Activated naive CD8-positive, alpha-beta T cell treated with anti-CD3 and anti-CD28 coated beads, Interleukin-2, amount 10 ng/mL, durations not matched to agents 7 days and 5 days (primary cell): ENCODE measurements at regions not wholly inside any gene's neighbourhood (a gene's known extent, or its start where the extent isn't known, plus 50 kb on each side); places are given as distances from the start of the nearest gene placed in this dataset.

ENCODE experiments used
- ATAC-seq: fragments of 150-1000 bp; cut with Tn5 transposase; one replicate; pipeline ENCODE4 v1.10.0; 2021; ENCODE audit warnings: low read depth, moderate library complexity
- POLR2A ChIA-PET: fragments of 350-600 bp; sonication (Branson Sonifier 250); formaldehyde crosslinking; loops from one replicate; lab custom pipeline; 2021; ENCODE audit warnings: antibody characterized with exemption; lab: Charles Lee
- DNase-seq: peaks from one replicate; pipeline ENCODE4 v3.0.0; 2021
- H3K27ac Mint-ChIP-seq: one replicate; pipeline ENCODE4 v1.8.0; 2022; ENCODE audit warnings: mild to moderate bottlenecking, mixed read lengths
- H3K27me3 Mint-ChIP-seq: one replicate; pipeline ENCODE4 v1.8.0; 2022; ENCODE audit warnings: mild to moderate bottlenecking, moderate library complexity, mixed read lengths
- H3K36me3 Mint-ChIP-seq: one replicate; pipeline ENCODE4 v1.8.0; 2021; ENCODE audit warnings: mild to moderate bottlenecking, mixed read lengths
- H3K4me1 Mint-ChIP-seq: one replicate; pipeline ENCODE4 v1.8.0; 2021; ENCODE audit warnings: mixed read lengths
- H3K4me3 Mint-ChIP-seq: one replicate; pipeline ENCODE4 v1.8.0; 2022; ENCODE audit warnings: mild to moderate bottlenecking, moderate library complexity, mixed read lengths
- H3K9me3 Mint-ChIP-seq: one replicate; pipeline ENCODE4 v1.8.0; 2021; ENCODE audit warnings: mixed read lengths

GRCh38 chr15:38859574-38859973, 295.0 kb upstream of the RASGRP1 start:
- Mint-ChIP-seq H3K27ac (no peak overlapping the region), H3K4me1 (peaks cover 3% of the 10 kb centered on the region), H3K27me3 (peaks cover 14% of the 10 kb centered on the region), H3K4me3 (no peak overlapping the region), H3K9me3 (no peaks in the 10 kb centered on the region), H3K36me3 (no peaks in the 10 kb centered on the region)
- ATAC-seq (no peak), DNase-seq (no peak)
- POLR2A ChIA-PET: no interaction called here

GRCh38 chr15:38860253-38860652, 295.6 kb upstream of the RASGRP1 start:
- DNase-seq (no peak), ATAC-seq (no peak)
- Mint-ChIP-seq H3K9me3 (no peaks in the 10 kb centered on the region), H3K27ac (no peak overlapping the region), H3K4me1 (peaks cover 3% of the 10 kb centered on the region), H3K36me3 (no peaks in the 10 kb centered on the region), H3K4me3 (no peak overlapping the region), H3K27me3 (peaks cover 14% of the 10 kb centered on the region)
- POLR2A ChIA-PET: no interaction called here

GRCh38 chr15:38860674-38861073, 296.1 kb upstream of the RASGRP1 start:
- Mint-ChIP-seq H3K4me3 (no peak overlapping the region), H3K4me1 (peaks cover 3% of the 10 kb centered on the region), H3K27me3 (peaks cover 15% of the 10 kb centered on the region), H3K27ac (no peak overlapping the region), H3K36me3 (no peaks in the 10 kb centered on the region), H3K9me3 (no peaks in the 10 kb centered on the region)
- ATAC-seq (no peak), DNase-seq (no peak)
- POLR2A ChIA-PET: no interaction called here

GRCh38 chr15:38861108-38861507, 296.5 kb upstream of the RASGRP1 start:
- no peak overlapping the region for H3K27ac Mint-ChIP-seq
- H3K4me1 Mint-ChIP-seq: peaks cover 3% of the 10 kb centered on the region
- ATAC-seq (no peak), DNase-seq (no peak)
- no peaks in the 10 kb centered on the region for H3K36me3 Mint-ChIP-seq
- no peak overlapping the region for H3K4me3 Mint-ChIP-seq
- no peaks in the 10 kb centered on the region for H3K9me3 Mint-ChIP-seq
- POLR2A ChIA-PET: no interaction called here
- H3K27me3 Mint-ChIP-seq: peaks cover 15% of the 10 kb centered on the region

GRCh38 chr15:38862099-38862498, 297.5 kb upstream of the RASGRP1 start:
- Mint-ChIP-seq H3K36me3 (no peaks in the 10 kb centered on the region), H3K4me3 (no peak overlapping the region), H3K9me3 (no peaks in the 10 kb centered on the region), H3K4me1 (peaks cover 3% of the 10 kb centered on the region), H3K27me3 (peaks cover 14% of the 10 kb centered on the region), H3K27ac (no peak overlapping the region)
- ATAC-seq: no peak
- no peak for DNase-seq
- POLR2A ChIA-PET: no interaction called here

- POLR2A ChIA-PET: no interaction called here
- no peak overlapping the region for H3K4me3 Mint-ChIP-seq
These were observed 298.8 kb upstream of the RASGRP1 start for GRCh38 chr15:38863381-38863780.

GRCh38 chr15:38864122-38864521, 299.5 kb upstream of the RASGRP1 start:
- Mint-ChIP-seq H3K9me3 (no peaks in the 10 kb centered on the region), H3K27me3 (peaks cover 15% of the 10 kb centered on the region), H3K4me1 (peaks cover 3% of the 10 kb centered on the region), H3K27ac (no peak overlapping the region), H3K4me3 (no peak overlapping the region), H3K36me3 (no peaks in the 10 kb centered on the region)
- POLR2A ChIA-PET: no interaction called here
- ATAC-seq (no peak), DNase-seq (no peak)

More at GRCh38 chr15:38863381-38863780, 298.8 kb upstream of the RASGRP1 start:
- no peaks in the 10 kb centered on the region for H3K36me3 Mint-ChIP-seq
- no peak for DNase-seq
- H3K9me3 Mint-ChIP-seq: no peaks in the 10 kb centered on the region
- ATAC-seq: no peak
- H3K4me1 Mint-ChIP-seq: peaks cover 3% of the 10 kb centered on the region
- H3K27me3 Mint-ChIP-seq: peaks cover 15% of the 10 kb centered on the region
- H3K27ac Mint-ChIP-seq: no peak overlapping the region

- Mint-ChIP-seq H3K36me3 (no peaks in the 10 kb centered on the region), H3K4me1 (peaks cover 3% of the 10 kb centered on the region), H3K9me3 (no peaks in the 10 kb centered on the region), H3K4me3 (no peak overlapping the region), H3K27me3 (peaks cover 12% of the 10 kb centered on the region), H3K27ac (no peak overlapping the region)
- POLR2A ChIA-PET: no interaction called here
- DNase-seq (no peak), ATAC-seq (no peak)
These were observed 300.4 kb upstream of the RASGRP1 start for GRCh38 chr15:38864827-38865581.

- Mint-ChIP-seq H3K4me1 (peaks cover 3% of the 10 kb centered on the region), H3K9me3 (no peaks in the 10 kb centered on the region)
These were observed 302.9 kb upstream of the RASGRP1 start for GRCh38 chr15:38867556-38867955.

GRCh38 chr15:38868326-38869114, 303.9 kb upstream of the RASGRP1 start:
- Mint-ChIP-seq H3K4me3 (no peak overlapping the region), H3K36me3 (no peaks in the 10 kb centered on the region), H3K27ac (no peak overlapping the region), H3K9me3 (no peaks in the 10 kb centered on the region), H3K4me1 (no peaks in the 10 kb centered on the region), H3K27me3 (peaks cover 6% of the 10 kb centered on the region)
- POLR2A ChIA-PET: no interaction called here
- ATAC-seq (no peak), DNase-seq (no peak)

More at GRCh38 chr15:38867556-38867955, 302.9 kb upstream of the RASGRP1 start:
- no peak overlapping the region for H3K4me3 Mint-ChIP-seq
- DNase-seq (no peak), ATAC-seq (no peak)
- peaks cover 6% of the 10 kb centered on the region for H3K27me3 Mint-ChIP-seq
- POLR2A ChIA-PET: no interaction called here
- no peaks in the 10 kb centered on the region for H3K36me3 Mint-ChIP-seq
- H3K27ac Mint-ChIP-seq: no peak overlapping the region

- H3K4me1 Mint-ChIP-seq: no peaks in the 10 kb centered on the region
- no peak for DNase-seq
- H3K36me3 Mint-ChIP-seq: no peaks in the 10 kb centered on the region
- POLR2A ChIA-PET: no interaction called here
- no peak for ATAC-seq
- H3K27ac Mint-ChIP-seq: no peak overlapping the region
- peaks cover 2% of the 10 kb centered on the region for H3K27me3 Mint-ChIP-seq
- no peaks in the 10 kb centered on the region for H3K9me3 Mint-ChIP-seq
- no peak overlapping the region for H3K4me3 Mint-ChIP-seq
These were observed 307.0 kb upstream of the RASGRP1 start for GRCh38 chr15:38871638-38872037.

- H3K36me3 Mint-ChIP-seq: no peaks in the 10 kb centered on the region
- H3K4me3 Mint-ChIP-seq: no peak overlapping the region
- DNase-seq: no peak
- no peak for ATAC-seq
- POLR2A ChIA-PET: no interaction called here
- H3K27ac Mint-ChIP-seq: no peak overlapping the region
- no peaks in the 10 kb centered on the region for H3K4me1 Mint-ChIP-seq
- H3K27me3 Mint-ChIP-seq: no peaks in the 10 kb centered on the region
- no peaks in the 10 kb centered on the region for H3K9me3 Mint-ChIP-seq
These were observed 308.1 kb upstream of the RASGRP1 start for GRCh38 chr15:38872732-38873131.

- Mint-ChIP-seq H3K27ac (no peak overlapping the region), H3K36me3 (no peaks in the 10 kb centered on the region), H3K27me3 (peaks cover 3% of the 10 kb centered on the region), H3K9me3 (no peaks in the 10 kb centered on the region), H3K4me1 (no peaks in the 10 kb centered on the region), H3K4me3 (no peak overlapping the region)
- POLR2A ChIA-PET: no interaction called here
- DNase-seq (no peak), ATAC-seq (no peak)
These were observed 308.5 kb upstream of the RASGRP1 start for GRCh38 chr15:38873158-38873557.

GRCh38 chr15:38874464-38874863, 309.9 kb upstream of the RASGRP1 start:
- no peak overlapping the region for H3K4me3 Mint-ChIP-seq
- H3K9me3 Mint-ChIP-seq: no peaks in the 10 kb centered on the region
- H3K36me3 Mint-ChIP-seq: no peaks in the 10 kb centered on the region
- POLR2A ChIA-PET: no interaction called here
- DNase-seq (no peak), ATAC-seq (no peak)
- H3K27me3 Mint-ChIP-seq: peaks cover 4% of the 10 kb centered on the region
- no peaks in the 10 kb centered on the region for H3K4me1 Mint-ChIP-seq
- no peak overlapping the region for H3K27ac Mint-ChIP-seq
